ENCODE measurements at regions not wholly inside any gene's neighbourhood (a gene's known extent, or its start where the extent isn't known, plus 50 kb on each side); places are given as distances from the start of the nearest gene placed in this dataset.

DNA sequence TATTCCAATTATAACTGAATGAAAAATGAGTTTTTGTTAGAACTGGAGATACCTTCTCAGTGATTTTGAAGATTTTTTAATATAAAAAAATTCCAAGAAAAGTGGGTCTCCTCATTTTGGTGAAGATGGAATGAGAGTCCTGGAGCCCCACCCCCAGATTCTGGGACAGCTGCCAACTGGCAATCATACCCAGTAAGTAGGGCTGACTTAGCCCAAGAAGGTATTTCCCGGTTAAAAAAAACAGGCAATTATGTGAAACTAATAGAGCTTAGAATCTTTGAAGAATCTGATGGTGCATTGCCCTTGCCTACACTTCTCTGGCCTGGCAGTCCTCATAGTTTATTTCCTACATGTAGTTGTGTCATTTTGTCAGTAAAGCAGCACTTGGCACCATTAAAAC is 52.8 kb upstream of the VWDE start:
- no peak for DNase-seq
- Mint-ChIP-seq H3K9me3 (no peaks in the 10 kb centered on the region), H3K4me1 (no peaks in the 10 kb centered on the region), H3K27me3 (peaks cover under 1% of the 10 kb centered on the region), H3K4me3 (no peak overlapping the region), H3K27ac (no peak overlapping the region)
- no peak for ATAC-seq

DNA sequence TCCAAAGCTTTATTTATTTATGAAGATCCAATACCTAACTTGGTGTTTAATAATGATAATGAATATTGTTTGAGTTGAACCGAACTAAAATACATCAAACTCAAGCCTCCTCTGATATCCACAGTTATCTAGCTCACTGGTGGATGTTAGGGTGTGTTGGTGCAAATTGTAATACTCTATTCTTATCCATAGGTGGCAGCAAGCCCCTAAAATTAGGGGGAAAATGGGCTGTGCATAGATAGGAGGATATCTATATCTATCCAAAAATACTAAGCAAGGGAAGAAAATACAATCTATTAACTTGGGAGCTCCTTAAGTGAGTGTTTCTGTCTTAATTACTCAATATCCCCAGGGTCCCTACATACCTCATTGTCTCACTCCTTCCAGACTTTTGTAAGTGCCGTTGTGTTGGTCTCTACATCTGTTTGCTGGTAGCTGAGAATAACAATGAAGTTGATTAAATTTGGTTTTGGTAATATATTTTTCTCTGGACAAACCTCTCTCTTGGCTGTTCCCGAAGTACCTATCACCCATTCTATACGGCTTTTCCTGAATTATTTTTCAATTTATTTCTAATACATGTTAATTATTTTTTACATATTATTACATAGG is 55.0 kb upstream of the VWDE start:
- no peak overlapping the region for H3K4me3 Mint-ChIP-seq
- H3K4me1 Mint-ChIP-seq: no peaks in the 10 kb centered on the region
- peak overlapping the region in 1 of 2 donors; percentile 13 for H3K27ac Mint-ChIP-seq
- no peaks in the 10 kb centered on the region for H3K9me3 Mint-ChIP-seq
- ATAC-seq: peak; percentile 85
- DNase-seq: peak in 1 of 2 donors; percentile 17
- peaks cover 7% of the 10 kb centered on the region for H3K27me3 Mint-ChIP-seq

DNA sequence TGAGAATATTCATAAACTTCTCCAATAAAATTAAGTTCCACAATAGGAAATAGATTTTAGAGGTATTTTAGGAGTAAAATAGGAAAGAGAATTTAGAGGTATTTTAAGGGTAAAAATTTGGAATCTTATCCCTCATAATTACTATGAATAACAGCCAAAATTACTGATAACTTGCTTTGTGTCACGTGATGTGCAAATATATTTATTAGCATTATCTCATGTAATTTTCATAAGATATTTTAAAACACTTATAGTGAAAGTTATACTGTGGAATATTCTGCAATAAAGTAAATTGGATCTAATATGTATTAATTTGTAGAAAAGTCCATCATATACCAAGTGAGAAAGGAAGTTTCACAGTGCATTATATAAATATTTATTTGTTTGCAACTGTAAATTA is 64.2 kb upstream of the VWDE start:
- no peak for DNase-seq
- peaks cover 8% of the 10 kb centered on the region for H3K27me3 Mint-ChIP-seq
- H3K4me1 Mint-ChIP-seq: no peaks in the 10 kb centered on the region
- H3K4me3 Mint-ChIP-seq: no peak overlapping the region
- no peaks in the 10 kb centered on the region for H3K9me3 Mint-ChIP-seq
- no peak for ATAC-seq
- H3K27ac Mint-ChIP-seq: no peak overlapping the region

DNA sequence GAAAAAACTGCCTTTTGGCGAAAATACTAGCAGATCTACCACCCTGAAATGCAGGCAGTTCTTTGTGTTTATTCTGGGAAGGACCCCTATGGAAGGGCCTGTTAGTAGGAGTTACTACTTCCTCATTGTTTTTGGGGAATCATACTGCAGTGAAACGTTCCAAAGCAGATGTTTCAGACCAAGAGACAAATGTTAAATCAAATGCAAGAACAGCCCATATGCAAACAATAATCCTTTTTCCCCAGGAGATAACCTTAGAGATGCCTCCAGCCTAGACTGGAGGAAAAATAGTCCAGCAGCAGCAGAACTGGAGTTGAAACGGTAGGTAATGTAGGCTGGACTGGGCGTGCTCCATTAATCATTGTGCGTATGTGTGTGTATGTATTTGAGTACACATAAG is 65.9 kb upstream of the VWDE start:
- H3K4me1 Mint-ChIP-seq: no peaks in the 10 kb centered on the region
- ATAC-seq (no peak), DNase-seq (no peak)
- H3K9me3 Mint-ChIP-seq: no peaks in the 10 kb centered on the region
- H3K4me3 Mint-ChIP-seq: no peak overlapping the region
- no peak overlapping the region for H3K27ac Mint-ChIP-seq
- H3K27me3 Mint-ChIP-seq: peaks cover 16% of the 10 kb centered on the region

DNA sequence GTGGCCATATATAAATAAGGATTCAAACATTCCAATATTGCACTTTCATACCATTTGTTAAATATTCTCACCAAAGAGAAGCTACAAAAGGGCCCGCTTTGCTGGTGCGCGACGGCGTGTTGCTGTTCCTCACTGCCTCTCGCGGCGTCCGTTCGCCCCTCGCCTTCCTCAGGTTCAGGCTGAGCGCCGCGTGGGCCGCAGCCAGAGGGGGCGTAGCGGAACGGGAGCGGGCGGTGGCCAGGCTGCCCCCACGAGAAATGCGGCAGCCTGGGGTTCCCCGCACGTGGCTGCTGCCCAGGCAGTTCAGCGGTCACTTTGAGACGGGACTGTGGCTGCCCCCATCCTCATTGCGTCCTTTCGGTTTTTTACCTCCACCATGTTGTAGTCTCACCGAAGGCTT is 67.3 kb upstream of the VWDE start:
- no peak for ATAC-seq

DNA sequence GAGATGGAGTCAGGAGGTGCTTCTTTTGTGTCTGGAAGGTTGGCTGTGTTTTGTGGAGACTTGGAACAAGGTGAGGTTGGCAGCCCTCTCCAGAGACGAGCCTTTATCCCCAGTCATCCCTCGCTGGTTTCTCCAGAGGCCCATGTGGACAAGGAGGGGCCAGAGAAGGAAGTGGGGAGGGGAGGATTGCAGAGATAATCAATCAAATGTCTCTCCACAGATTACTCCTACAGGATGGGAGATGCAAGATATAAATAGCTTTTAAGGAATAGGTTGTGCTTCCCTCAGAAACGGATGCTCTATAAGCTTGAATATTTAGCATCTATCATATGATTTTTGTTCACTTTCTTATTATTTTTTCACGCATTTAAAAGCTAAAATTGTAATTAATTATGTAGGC is 70.4 kb upstream of the VWDE start:
- ATAC-seq: no peak
- no peak overlapping the region for H3K4me3 Mint-ChIP-seq
- H3K4me1 Mint-ChIP-seq: peaks cover 4% of the 10 kb centered on the region
- no peak overlapping the region for H3K27ac Mint-ChIP-seq
- peaks cover 16% of the 10 kb centered on the region for H3K27me3 Mint-ChIP-seq
- no peak for DNase-seq
- no peaks in the 10 kb centered on the region for H3K9me3 Mint-ChIP-seq

More for the DNA sequence above, 67.3 kb upstream of the VWDE start:
- no peak for DNase-seq
- H3K4me1 Mint-ChIP-seq: no peaks in the 10 kb centered on the region
- H3K4me3 Mint-ChIP-seq: no peak overlapping the region
- H3K27ac Mint-ChIP-seq: no peak overlapping the region
- no peaks in the 10 kb centered on the region for H3K9me3 Mint-ChIP-seq
- peaks cover 16% of the 10 kb centered on the region for H3K27me3 Mint-ChIP-seq

DNA sequence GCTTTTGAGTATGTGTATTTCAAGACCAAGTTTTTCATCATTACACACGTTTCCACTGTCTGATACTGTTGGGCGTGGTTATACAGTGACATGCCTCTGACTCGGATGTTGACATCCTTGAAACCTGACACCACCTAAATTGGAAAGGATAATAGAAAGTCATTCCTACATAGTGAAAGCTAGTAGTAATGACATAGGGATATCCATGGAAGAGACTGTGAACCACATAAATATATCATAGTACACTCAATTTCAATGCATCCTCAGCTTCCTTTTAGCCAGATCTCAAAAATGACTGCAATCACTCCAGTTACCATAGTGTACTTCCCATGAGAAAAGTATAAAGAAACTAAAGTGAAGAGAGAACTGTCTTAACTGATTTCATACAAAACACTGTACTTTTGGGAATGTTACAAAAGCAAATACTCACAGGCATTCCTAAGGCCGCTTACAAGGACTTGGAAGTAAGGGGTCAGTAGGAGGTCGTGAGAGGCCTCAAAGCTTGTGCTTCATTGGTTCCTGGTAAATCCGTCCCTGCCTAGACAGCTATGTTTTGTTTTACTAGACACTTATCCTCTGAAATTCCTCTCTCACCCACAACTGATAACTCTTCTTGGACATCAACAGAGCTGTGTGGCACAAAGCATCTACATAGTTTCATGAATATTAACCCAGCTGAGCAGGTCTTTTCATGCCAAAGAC is 71.8 kb upstream of the VWDE start:
- no peak for DNase-seq
- H3K9me3 Mint-ChIP-seq: no peaks in the 10 kb centered on the region
- no peak for ATAC-seq
- peaks cover 16% of the 10 kb centered on the region for H3K27me3 Mint-ChIP-seq
- no peak overlapping the region for H3K27ac Mint-ChIP-seq
- no peak overlapping the region for H3K4me3 Mint-ChIP-seq
- peaks cover 11% of the 10 kb centered on the region for H3K4me1 Mint-ChIP-seq

DNA sequence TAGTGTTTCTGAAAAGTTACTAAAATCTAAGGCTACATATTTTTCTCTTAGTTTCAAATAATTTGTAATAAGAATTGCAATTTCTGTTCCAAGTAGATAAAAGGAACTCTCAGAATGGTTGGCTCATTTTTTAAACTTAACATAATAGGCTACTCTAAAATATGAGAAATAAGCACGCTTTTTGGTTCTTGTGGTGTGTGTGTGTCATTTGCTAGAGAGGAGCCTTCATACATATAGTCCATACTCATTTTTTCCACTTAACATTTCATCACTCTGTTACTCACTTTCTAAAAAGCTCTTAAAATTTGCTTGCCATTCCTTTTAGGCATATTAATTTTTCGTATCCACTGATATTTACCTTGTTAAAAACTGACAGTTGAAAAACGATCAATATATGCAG is 74.0 kb upstream of the VWDE start:
- H3K27ac Mint-ChIP-seq: peak overlapping the region in 1 of 2 donors; percentile 91
- ATAC-seq: peak; percentile 54
- H3K4me3 Mint-ChIP-seq: no peak overlapping the region

DNA sequence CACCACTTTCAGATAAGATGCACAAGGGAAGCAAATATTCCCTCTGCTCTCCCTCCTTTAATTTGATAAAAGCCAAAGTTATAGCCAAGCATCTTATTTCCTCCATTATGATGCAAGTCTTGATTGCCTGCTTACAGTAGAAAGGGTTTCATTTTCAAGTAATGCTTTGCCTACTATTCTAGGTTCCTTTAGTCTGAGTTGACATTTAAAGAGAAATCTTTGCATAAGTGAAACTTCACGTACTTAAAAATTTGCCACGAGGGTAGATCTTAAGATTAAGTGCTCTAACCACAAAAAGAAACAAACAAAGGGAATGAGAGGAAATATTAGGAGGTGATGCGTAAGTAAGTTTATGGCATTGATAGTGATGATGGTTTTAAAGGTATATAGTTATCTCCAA is 78.1 kb upstream of the VWDE start:
- ATAC-seq (no peak), DNase-seq (no peak)
- H3K4me3 Mint-ChIP-seq: peak overlapping the region in 1 of 2 donors; percentile 32
- H3K9me3 Mint-ChIP-seq: no peaks in the 10 kb centered on the region
- H3K27ac Mint-ChIP-seq: no peak overlapping the region
- no peaks in the 10 kb centered on the region for H3K27me3 Mint-ChIP-seq
- H3K4me1 Mint-ChIP-seq: peaks cover 28% of the 10 kb centered on the region

More for the DNA sequence above, 74.0 kb upstream of the VWDE start:
- peaks cover 25% of the 10 kb centered on the region for H3K4me1 Mint-ChIP-seq
- no peaks in the 10 kb centered on the region for H3K9me3 Mint-ChIP-seq
- H3K27me3 Mint-ChIP-seq: peaks cover 7% of the 10 kb centered on the region
- DNase-seq: no peak

DNA sequence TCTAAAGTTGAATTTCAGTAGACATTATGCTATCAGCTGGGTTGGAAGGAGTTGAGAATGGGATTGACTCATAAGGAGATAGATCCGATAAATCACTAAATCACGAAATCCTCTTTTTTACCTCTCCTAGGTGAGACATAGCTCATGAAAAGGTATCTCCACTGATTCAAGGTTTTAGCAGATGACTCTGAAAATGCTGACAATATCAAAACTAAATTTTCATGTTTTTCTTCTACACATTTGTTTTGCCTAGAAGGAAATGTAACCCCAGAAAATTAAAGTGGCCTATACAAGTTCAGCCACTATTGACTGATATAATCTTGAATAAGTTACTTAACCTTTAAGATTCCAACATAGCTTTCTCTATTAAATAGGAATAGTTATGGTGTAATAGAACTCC is 82.2 kb upstream of the VWDE start:
- Mint-ChIP-seq H3K4me3 (no peak overlapping the region), H3K4me1 (peaks cover 17% of the 10 kb centered on the region), H3K9me3 (no peaks in the 10 kb centered on the region), H3K27ac (no peak overlapping the region), H3K27me3 (peaks cover 8% of the 10 kb centered on the region)
- DNase-seq (no peak), ATAC-seq (no peak)

DNA sequence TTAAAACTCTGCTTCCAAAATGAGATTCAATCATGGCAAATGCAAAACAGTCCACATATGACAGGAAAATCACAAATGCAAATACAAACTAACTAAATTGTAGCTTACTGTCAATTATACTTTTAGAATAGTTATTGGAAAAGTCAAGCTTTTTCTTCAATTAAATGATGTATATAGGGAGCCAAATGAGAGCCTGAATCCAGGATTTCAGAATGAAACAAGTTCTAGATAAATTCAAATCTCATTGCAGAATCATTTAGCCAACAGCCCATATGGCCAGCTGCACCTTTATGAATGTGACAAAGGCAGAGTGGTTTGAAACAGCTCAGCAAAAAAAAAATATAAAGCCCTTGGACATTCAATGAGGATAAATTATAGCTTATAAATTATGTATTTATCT is 82.2 kb upstream of the SCIN start:
- Mint-ChIP-seq H3K27ac (no peak overlapping the region), H3K27me3 (peaks cover 8% of the 10 kb centered on the region), H3K9me3 (no peaks in the 10 kb centered on the region), H3K4me1 (no peaks in the 10 kb centered on the region), H3K4me3 (no peak overlapping the region)
- DNase-seq: no peak
- ATAC-seq: no peak

DNA sequence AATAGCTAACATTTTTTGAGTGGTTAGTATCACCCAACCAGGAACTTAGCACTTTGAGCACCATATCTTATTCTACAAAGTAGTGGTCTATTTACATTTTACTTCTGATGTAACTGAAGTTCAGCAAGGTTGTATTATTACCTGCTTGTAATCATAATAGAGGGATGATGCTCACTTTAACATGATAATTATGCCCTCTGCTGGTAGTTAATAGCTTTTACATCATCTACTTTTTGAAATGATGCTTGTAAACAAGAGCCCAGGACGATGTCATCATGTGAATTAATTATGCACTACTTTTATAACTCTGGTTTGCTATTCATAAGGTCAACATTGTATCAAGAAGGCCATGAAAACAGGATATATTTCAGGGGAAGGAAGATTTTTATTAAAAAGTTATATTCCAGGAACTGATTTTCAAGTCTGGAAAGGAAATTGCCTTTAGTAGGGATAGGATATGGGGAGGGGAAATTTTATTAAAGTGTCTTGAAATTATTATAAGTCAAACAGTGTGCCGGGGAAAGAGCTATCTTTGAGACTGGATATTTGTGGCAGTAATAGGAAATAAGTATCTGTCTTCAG is 80.3 kb upstream of the SCIN start:
- no peak overlapping the region for H3K27ac Mint-ChIP-seq
- no peak for DNase-seq
- H3K9me3 Mint-ChIP-seq: no peaks in the 10 kb centered on the region
- ATAC-seq: peak; percentile 48
- no peak overlapping the region for H3K4me3 Mint-ChIP-seq
- H3K27me3 Mint-ChIP-seq: peaks cover 13% of the 10 kb centered on the region
- no peaks in the 10 kb centered on the region for H3K4me1 Mint-ChIP-seq

DNA sequence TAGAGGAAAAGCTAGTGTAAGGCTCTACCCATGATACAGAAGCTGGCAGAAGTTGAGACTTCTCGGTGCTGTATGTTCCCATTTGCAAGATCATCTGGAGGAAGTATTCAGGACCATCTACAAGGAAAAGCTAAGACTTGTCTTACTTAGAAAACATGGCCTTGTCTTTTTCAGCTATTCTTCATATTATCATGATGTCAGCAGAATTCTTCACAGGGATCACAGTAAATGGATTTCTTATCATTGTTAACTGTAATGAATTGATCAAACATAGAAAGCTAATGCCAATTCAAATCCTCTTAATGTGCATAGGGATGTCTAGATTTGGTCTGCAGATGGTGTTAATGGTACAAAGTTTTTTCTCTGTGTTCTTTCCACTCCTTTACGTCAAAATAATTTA is 79.6 kb upstream of the SCIN start:
- peaks cover 16% of the 10 kb centered on the region for H3K27me3 Mint-ChIP-seq
- H3K27ac Mint-ChIP-seq: no peak overlapping the region
- no peak overlapping the region for H3K4me3 Mint-ChIP-seq
- H3K9me3 Mint-ChIP-seq: no peaks in the 10 kb centered on the region
- no peaks in the 10 kb centered on the region for H3K4me1 Mint-ChIP-seq
- no peak for ATAC-seq
- DNase-seq: no peak

DNA sequence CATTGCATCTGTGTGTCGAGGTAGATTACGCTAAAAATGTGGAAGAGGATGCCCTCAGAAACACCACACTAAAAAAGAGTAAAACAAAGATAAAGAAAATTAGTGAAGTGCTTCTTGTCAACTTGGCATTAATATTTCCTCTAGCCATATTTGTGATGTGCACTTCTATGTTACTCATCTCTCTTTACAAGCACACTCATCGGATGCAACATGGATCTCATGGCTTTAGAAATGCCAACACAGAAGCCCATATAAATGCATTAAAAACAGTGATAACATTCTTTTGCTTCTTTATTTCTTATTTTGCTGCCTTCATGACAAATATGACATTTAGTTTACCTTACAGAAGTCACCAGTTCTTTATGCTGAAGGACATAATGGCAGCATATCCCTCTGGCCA is 79.0 kb upstream of the SCIN start:
- no peak overlapping the region for H3K27ac Mint-ChIP-seq
- peaks cover 16% of the 10 kb centered on the region for H3K27me3 Mint-ChIP-seq
- H3K4me3 Mint-ChIP-seq: no peak overlapping the region
- no peaks in the 10 kb centered on the region for H3K9me3 Mint-ChIP-seq
- DNase-seq (no peak), ATAC-seq (no peak)
- no peaks in the 10 kb centered on the region for H3K4me1 Mint-ChIP-seq

DNA sequence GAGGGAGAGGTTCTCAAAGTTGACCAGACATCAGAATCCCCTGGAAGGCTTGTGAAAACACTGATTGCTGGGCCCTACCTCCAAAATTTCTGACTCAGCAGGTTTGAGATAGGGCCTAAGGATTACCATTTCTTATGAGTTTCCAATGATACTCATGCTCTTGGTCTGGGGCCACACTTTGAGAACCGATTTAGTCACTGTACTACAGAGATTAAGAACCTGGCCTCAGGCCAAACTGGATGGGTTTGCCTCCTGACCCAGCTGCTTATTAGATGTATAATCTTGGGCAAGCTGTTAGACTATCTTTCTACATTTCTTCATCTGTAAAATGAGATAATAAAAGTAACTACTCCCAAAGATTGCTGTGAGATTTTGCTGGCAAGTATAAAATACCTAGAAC is 77.1 kb upstream of the SCIN start:
- H3K4me1 Mint-ChIP-seq: no peaks in the 10 kb centered on the region
- no peaks in the 10 kb centered on the region for H3K9me3 Mint-ChIP-seq
- H3K4me3 Mint-ChIP-seq: no peak overlapping the region
- no peak for DNase-seq
- no peak overlapping the region for H3K27ac Mint-ChIP-seq
- H3K27me3 Mint-ChIP-seq: peaks cover 16% of the 10 kb centered on the region
- no peak for ATAC-seq

DNA sequence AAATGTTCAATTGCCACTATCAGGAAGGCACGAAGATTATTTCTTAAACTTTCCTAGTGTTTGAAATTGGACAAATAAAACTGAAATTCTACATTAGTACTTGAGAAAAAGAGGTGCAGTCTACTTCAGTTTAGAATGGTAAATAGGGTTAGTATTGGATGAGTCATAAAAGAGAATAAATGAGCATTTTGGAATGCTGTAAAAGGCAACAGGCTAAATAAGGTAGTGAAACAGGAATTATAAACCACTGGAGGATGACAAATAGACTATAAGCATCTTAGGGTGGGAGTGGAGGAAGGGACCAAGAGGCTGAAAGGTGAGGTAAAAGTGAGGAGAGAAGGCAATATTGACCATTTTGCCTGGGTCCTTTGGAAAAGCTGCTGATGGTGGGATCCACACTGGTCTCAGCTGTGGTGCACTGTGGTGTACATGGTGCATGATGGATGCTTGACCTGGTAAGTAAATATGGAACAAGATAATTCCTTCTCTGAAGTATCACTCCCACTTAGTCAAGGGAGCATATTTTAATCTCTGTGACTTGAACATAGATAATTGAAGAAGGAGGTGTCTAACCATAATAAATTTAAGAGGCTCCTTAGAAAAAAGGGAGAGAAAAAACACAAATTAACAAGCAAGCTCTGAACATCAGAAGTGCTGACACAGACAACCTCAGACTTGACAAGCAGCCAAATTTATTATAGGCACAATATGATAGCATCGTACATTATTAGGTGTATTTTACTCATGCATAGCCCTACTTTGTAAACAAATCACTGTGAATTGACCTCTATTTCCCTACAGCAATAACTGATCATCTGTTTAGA is 76.4 kb upstream of the SCIN start:
- H3K27me3 Mint-ChIP-seq: peaks cover 16% of the 10 kb centered on the region
- H3K9me3 Mint-ChIP-seq: no peaks in the 10 kb centered on the region
- ATAC-seq (no peak), DNase-seq (no peak)
- H3K4me3 Mint-ChIP-seq: no peak overlapping the region
- peak overlapping the region in 1 of 2 donors; percentile 82 for H3K27ac Mint-ChIP-seq
- no peaks in the 10 kb centered on the region for H3K4me1 Mint-ChIP-seq

Measured in stimulated activated naive CD8-positive, alpha-beta T cell treated with anti-CD3 and anti-CD28 coated beads, Interleukin-15, amount 100 ng/mL, for 72 hours (primary cell).